Thymus (tissue), 11 donors: ENCODE measurements at regions not wholly inside any gene's neighbourhood (a gene's known extent, or its start where the extent isn't known, plus 50 kb on each side); places are given as distances from the start of the nearest gene placed in this dataset.
"Not testable (repeated sequence)": the region's sequence is repeated elsewhere in the genome, so short reads cannot be mapped to it uniquely, and the experiment has no call there.

Experiments used
- DNase-seq, 9 donors: peaks; one replicate each; pipeline ENCODE4 v3.0.0-alpha.2; 2013; ENCODE audit warnings: low spot score in 9 of 9, low read depth in 6 of 9, missing footprints in 1 of 9
- H3K27ac ChIP-seq, 2 donors: one replicate each; pipeline ENCODE4 v1.5.1; 2013; ENCODE audit warnings: control low read depth in 1 of 2, low read depth in 1 of 2, low read length in 1 of 2, mild to moderate bottlenecking in 1 of 2, moderate library complexity in 1 of 2
- H3K27me3 ChIP-seq, 2 donors: one replicate each; pipeline ENCODE4 v1.5.1; 2013; ENCODE audit warnings: low read length in 1 of 2; ENCODE audit not compliant: control insufficient read depth in 2 of 2, insufficient read depth in 1 of 2
- H3K36me3 ChIP-seq, 2 donors: one replicate each; pipeline ENCODE4 v1.5.1; 2013; ENCODE audit warnings: low read length in 1 of 2, mild to moderate bottlenecking in 1 of 2, moderate library complexity in 1 of 2; ENCODE audit not compliant: control insufficient read depth in 2 of 2, insufficient read depth in 2 of 2
- H3K4me1 ChIP-seq, 2 donors: one replicate each; pipeline ENCODE4 v1.5.1; 2013; ENCODE audit warnings: low read length in 2 of 2; ENCODE audit not compliant: control insufficient read depth in 2 of 2, insufficient read depth in 2 of 2
- H3K4me3 ChIP-seq, 2 donors: one replicate each; pipeline ENCODE4 v1.5.1; 2013; ENCODE audit warnings: low read length in 2 of 2, control low read depth in 1 of 2, mild to moderate bottlenecking in 1 of 2
- H3K9me3 ChIP-seq, 2 donors: one replicate each; pipeline ENCODE4 v1.5.1; 2013; ENCODE audit warnings: low read length in 1 of 2, mild to moderate bottlenecking in 1 of 2; ENCODE audit not compliant: control insufficient read depth in 2 of 2, insufficient read depth in 1 of 2
- WGBS: extraction: QIAGEN DNeasy Blood & Tissue Kit; methylation state at CpG from one replicate; pipeline ENCODE4 v1.1.7; 2013; 5-methylcytosine and 5-hydroxymethylcytosine counted together
- donor health status: healthy.

- peak overlapping the region; percentile 34 to 41 for H3K4me3 ChIP-seq
- DNase-seq = peak in 2 of 9 donors; percentile 3 to 36
- WGBS = 3% methylated on average over 41 of the region's 56 CpGs
Measured at GRCh38 chr5:177875013-177875899, 92.6 kb upstream of the FAM153A start.

GRCh38 chr5:177863822-177864446, 81.2 kb upstream of the FAM153A start:
- H3K4me3 ChIP-seq, H3K27ac ChIP-seq, H3K9me3 ChIP-seq, H3K27me3 ChIP-seq, DNase-seq, H3K36me3 ChIP-seq, H3K4me1 ChIP-seq: not testable (repeated sequence)
- WGBS = 96% methylated on average over 7 of the region's 18 CpGs

More at GRCh38 chr5:177875013-177875899, 92.6 kb upstream of the FAM153A start:
- H3K27ac ChIP-seq, H3K27me3 ChIP-seq, H3K36me3 ChIP-seq, H3K9me3 ChIP-seq, H3K4me1 ChIP-seq: not testable (repeated sequence)

DNA sequence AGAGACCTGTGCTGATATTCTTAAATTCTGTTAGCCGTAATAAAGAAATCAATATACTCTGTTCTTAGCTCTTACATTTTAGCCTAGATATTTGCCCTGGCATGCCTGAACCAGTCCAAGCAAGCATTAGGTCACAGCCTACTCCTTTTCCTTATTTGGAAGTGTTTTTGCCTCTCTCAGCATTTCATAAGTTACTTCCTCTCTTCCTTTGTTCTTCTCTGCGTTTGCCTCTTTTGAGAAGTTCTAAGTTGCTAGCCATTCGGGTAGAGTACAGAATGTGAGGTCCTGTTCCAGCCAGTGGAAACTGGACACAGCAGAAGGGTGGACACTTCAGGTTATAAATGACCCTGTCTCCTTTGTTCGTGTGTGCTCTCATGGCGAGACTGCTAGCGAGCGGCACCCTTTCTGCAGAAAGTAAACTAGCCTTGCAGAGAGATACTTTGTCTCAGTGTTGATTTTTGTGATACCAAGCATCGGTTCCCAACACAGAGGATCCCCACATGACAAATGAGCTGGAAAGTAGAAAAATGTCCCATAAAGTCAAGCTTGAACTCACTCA, 75.0 kb upstream of the FAM153A start:
- WGBS = 88% methylated on average over 7 of the region's 8 CpGs
- not testable (repeated sequence) for H3K36me3 ChIP-seq, H3K27ac ChIP-seq, H3K9me3 ChIP-seq, H3K27me3 ChIP-seq, H3K4me1 ChIP-seq, DNase-seq, H3K4me3 ChIP-seq

DNA sequence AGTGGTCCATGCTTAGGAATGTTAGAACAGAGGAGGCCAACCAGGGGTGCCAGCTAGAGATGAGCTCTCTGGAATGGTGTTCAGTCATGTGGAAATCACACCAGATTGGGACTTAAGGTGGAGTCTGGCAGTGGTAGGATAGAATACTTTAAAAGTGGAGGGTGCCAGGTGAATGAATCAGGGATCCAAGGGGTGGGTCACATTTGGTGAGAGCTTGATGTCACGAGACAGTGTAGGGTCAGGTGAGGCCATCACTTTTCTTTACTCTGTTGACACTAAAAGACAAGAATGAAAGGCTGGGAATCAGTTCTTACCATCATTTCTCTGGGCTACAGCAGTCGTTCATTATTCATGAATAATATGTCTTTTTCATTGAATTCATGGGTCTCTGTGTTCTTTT, 73.8 kb upstream of the FAM153A start:
- H3K4me1 ChIP-seq, H3K9me3 ChIP-seq, H3K27ac ChIP-seq, H3K36me3 ChIP-seq, H3K4me3 ChIP-seq, H3K27me3 ChIP-seq, DNase-seq: not testable (repeated sequence)
- WGBS = 84% methylated on average over 1 of the region's 2 CpGs

- not testable (repeated sequence) for DNase-seq, H3K4me1 ChIP-seq, H3K4me3 ChIP-seq, H3K9me3 ChIP-seq, H3K27me3 ChIP-seq, H3K27ac ChIP-seq, H3K36me3 ChIP-seq
- 92% methylated on average over 6 of the region's 7 CpGs for WGBS
Measured at GRCh38 chr5:177847914-177848313, 65.2 kb upstream of the FAM153A start.

- DNase-seq, H3K4me3 ChIP-seq, H3K9me3 ChIP-seq, H3K36me3 ChIP-seq, H3K27ac ChIP-seq, H3K27me3 ChIP-seq, H3K4me1 ChIP-seq: not testable (repeated sequence)
- 15% methylated on average over 2 of the region's 5 CpGs for WGBS
Measured at GRCh38 chr5:177846598-177846997, 63.9 kb upstream of the FAM153A start.

GRCh38 chr5:177845906-177846305, 63.2 kb upstream of the FAM153A start:
- not testable (repeated sequence) for DNase-seq, H3K4me3 ChIP-seq, H3K27me3 ChIP-seq, H3K27ac ChIP-seq, H3K36me3 ChIP-seq, H3K9me3 ChIP-seq, H3K4me1 ChIP-seq
- 97% methylated on average over 1 of the region's 4 CpGs for WGBS

- not testable (repeated sequence) for H3K4me1 ChIP-seq, H3K27me3 ChIP-seq, H3K9me3 ChIP-seq, H3K36me3 ChIP-seq, DNase-seq, H3K27ac ChIP-seq, H3K4me3 ChIP-seq
- WGBS = 22% methylated on average over 5 of the region's 5 CpGs
Measured at GRCh38 chr5:177836191-177836590, 53.5 kb upstream of the FAM153A start.
